HG02571 (cell line): ENCODE measurements at regions not wholly inside any gene's neighbourhood (a gene's known extent, or its start where the extent isn't known, plus 50 kb on each side); places are given as distances from the start of the nearest gene placed in this dataset.

Source experiments
- ATAC-seq: cut with Tn5 transposase; IDR thresholded peaks from one replicate; pipeline ENCODE4 v1.9.1; 2021; ENCODE audit warnings: mild to moderate bottlenecking, moderate library complexity; ENCODE audit not compliant: unreplicated experiment

DNA sequence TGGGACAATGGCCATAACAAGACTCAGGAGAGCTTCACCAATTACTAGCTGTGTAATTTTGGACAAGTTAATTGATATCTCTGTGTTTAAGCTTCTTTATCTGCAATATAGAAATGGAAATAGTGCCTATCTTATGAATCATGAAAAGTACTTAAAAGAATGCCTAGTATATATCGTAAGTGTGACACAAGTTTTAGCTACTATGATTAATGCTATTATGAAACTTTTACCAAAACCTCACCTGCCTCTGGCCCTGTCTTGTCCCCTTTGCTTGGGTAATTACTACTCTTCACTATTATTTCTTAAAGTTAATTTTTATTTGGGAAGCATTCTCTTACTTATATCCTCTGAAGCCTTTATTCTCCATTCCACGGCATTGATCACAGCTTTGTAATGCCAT lies 75.0 kb upstream of the NETO1 start:
- ATAC-seq, result no peak

DNA sequence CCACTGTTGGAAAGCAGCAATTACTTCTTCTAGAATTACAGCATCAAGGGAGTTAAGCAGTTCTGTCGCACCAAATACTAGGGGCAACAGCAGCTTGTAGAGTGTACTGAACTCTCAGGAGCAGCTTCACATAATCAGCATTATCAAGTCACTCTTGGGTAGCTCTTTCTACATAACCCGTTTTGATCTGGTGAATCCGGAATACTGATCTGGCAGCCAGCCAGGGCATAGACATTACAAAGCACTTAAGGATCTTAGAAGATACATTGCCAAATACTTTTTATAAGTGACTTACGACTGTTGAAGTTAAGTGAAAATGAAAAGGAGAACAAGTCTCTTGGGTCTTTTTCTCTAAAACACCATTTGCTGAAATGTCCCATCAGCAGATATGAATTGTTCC lies 73.2 kb upstream of the NETO1 start:
- no peak for ATAC-seq

DNA sequence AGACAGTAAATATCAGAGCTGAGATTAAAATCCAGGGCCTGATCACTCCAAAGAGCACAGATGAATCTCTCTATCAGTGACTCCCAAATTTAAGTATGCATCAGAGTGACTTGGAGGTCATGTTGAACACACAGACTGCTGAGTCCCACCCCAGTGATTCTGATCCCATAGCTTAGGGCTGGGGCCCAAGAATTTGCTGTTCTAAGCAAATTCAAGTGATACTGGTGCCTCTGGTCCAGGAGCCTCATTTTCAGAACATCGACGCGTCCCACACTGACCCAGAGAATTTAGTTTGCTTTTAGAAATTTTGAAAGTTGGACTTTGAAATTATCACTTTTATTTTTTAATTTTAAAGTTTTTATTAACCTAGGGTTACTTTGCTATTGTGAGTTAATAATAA lies 72.7 kb upstream of the NETO1 start:
- no peak for ATAC-seq

DNA sequence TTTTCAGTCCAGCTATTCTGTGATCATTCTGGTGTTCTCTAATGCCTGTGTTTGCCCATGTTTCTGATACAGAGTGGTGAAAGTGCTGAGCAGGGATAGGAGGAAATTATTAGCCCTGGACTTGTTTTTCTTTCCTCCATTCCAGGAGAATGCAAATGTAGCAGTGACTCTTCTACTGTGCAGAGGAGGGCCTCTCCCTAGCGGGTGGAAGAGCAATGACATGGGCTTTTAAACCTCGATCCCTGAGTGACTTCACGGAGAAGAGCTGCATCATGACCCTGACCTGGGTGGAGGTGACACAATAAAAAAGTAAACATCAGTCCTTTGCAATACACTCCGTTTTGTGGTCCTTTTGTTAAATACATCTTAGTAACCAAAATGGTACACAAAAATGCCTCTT lies 68.0 kb upstream of the NETO1 start:
- ATAC-seq, result no peak

DNA sequence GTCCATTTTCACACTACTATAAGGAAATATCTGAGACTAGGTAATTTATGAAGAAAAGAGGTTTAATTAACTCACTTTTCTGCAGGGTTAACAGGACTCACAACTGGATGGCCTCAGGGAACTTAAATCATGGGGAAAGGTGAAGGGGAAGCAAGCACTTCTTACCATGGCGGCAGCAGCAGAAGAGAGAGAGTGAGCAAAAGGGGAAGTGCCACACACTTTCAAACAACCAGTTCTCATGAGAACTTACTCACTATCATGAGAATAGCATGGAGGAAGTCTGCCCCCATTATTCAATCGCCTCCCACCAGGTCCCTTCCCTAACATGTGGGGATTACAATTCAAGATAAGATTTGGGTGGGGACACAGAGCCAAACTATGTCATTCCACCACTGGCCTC lies 55.1 kb upstream of the NETO1 start:
- no peak for ATAC-seq
